GM12878 (cell line): ENCODE measurements at regions not wholly inside any gene's neighbourhood (a gene's known extent, or its start where the extent isn't known, plus 50 kb on each side); places are given as distances from the start of the nearest gene placed in this dataset.

Experiments used
- ATAC-seq: fragments of 200-7000 bp; cut with Tn5 transposase; 3 replicates; pipeline ENCODE4 v1.9.1; 2020; ENCODE audit warnings: mild to moderate bottlenecking, moderate library complexity
- BruUV-seq: library from RNA; stranded (reverse); fragments of 400-500 nt; replicated peaks from 2 replicates; lab custom pipeline; 2021; lab: Mats Ljungman, UMichigan
- CTCF ChIA-PET: fragments of 300-600 bp; sonication (Branson Sonifier 250); formaldehyde crosslinking; extraction: SDS; loops from one replicate; lab custom pipeline; 2021; ENCODE audit warnings: inconsistent platforms; lab: Yijun Ruan, JAX
- POLR2A ChIA-PET: fragments of 350-600 bp; formaldehyde crosslinking; extraction: SDS; loops from one replicate; lab custom pipeline; 2021; ENCODE audit warnings: inconsistent platforms; lab: Charles Lee
- RAD21 ChIA-PET: fragments of 300-600 bp; sonication (Branson Sonifier 250); formaldehyde crosslinking; loops from one replicate; lab custom pipeline; 2023; ENCODE audit warnings: antibody characterized with exemption; ENCODE audit not compliant: unreplicated experiment; lab: Charles Lee
- SMC1A ChIA-PET: fragments of 300-600 bp; sonication (Branson Sonifier 250); formaldehyde crosslinking; loops from one replicate; lab custom pipeline; 2023; ENCODE audit not compliant: unreplicated experiment, uncharacterized antibody; lab: Charles Lee
- DNase-seq: peaks from one replicate; pipeline ENCODE4 v3.0.0-alpha.2; 2011; ENCODE audit warnings: low read depth, low spot score
- FAIRE-seq: peaks from 3 replicates; lab custom pipeline; 2011; peaks lifted over from hg19 to GRCh38; lab: Jason Lieb, UNC
- H2AFZ ChIP-seq: 2 replicates; pipeline ENCODE4 v1.6.0; 2011; ENCODE audit warnings: low read depth, low read length, control low read depth; ENCODE audit not compliant: control insufficient read depth
- H3K27ac ChIP-seq: 2 replicates; pipeline ENCODE4 v1.5.1; 2011; ENCODE audit warnings: control low read depth; ENCODE audit not compliant: control insufficient read depth, insufficient read depth
- H3K27me3 ChIP-seq, 2 experiments: replicated peaks in 1 of 2; 2 replicates each; pipeline versions ENCODE4 v1.6.0 to v1.6.1; 2011; ENCODE audit warnings: low read length in 1 of 2; ENCODE audit not compliant: control insufficient read depth in 2 of 2, insufficient read depth in 2 of 2
- H3K36me3 ChIP-seq, 2 experiments: 2 replicates each; pipeline ENCODE4 v1.5.1; 2011; ENCODE audit warnings: low read length in 1 of 2; ENCODE audit not compliant: control insufficient read depth in 2 of 2, insufficient read depth in 2 of 2
- H3K4me1 ChIP-seq: 2 replicates; pipeline ENCODE4 v1.6.1; 2011; ENCODE audit warnings: mild to moderate bottlenecking, low read length, moderate library complexity, mixed read lengths; ENCODE audit not compliant: control insufficient read depth, insufficient read depth
- H3K4me2 ChIP-seq: 2 replicates; pipeline ENCODE4 v1.6.0; 2011; ENCODE audit warnings: control low read depth; ENCODE audit not compliant: control insufficient read depth, insufficient read depth
- H3K4me3 ChIP-seq: fragments of 200-600 bp; sonication (generic); 2 replicates; pipeline ENCODE4 v1.5.1; 2016
- H3K79me2 ChIP-seq: 2 replicates; pipeline ENCODE4 v1.6.0; 2011; ENCODE audit warnings: low read length; ENCODE audit not compliant: control insufficient read depth, insufficient read depth
- H3K9ac ChIP-seq: 2 replicates; pipeline ENCODE4 v1.8.0; 2011; ENCODE audit warnings: low read length, control low read depth, mixed read lengths; ENCODE audit not compliant: control insufficient read depth, insufficient read depth
- H3K9me3 ChIP-seq: replicated peaks from 3 replicates; pipeline ENCODE4 v1.5.1; 2011; ENCODE audit warnings: mild to moderate bottlenecking, low read length; ENCODE audit not compliant: control insufficient read depth, insufficient read depth
- H4K20me1 ChIP-seq: 2 replicates; pipeline ENCODE4 v1.6.0; 2011; ENCODE audit not compliant: control insufficient read depth, insufficient read depth
- CREB1 ChIP-seq: IDR thresholded peaks from 2 replicates; pipeline ENCODE4 v1.6.1; 2012; ENCODE audit warnings: low read depth, mild to moderate bottlenecking, inconsistent platforms
- GATAD2B ChIP-seq: fragments of 450-650 bp; conservative IDR thresholded peaks from 2 replicates; pipeline ENCODE4 v1.6.1; 2017; ENCODE audit warnings: low read depth, mild to moderate bottlenecking, moderate library complexity
- HDAC6 ChIP-seq: fragments of 200-600 bp; sonication (generic); IDR thresholded peaks from one replicate; pipeline ENCODE4 v1.8.0; 2017; ENCODE audit warnings: antibody characterized with exemption; ENCODE audit not compliant: unreplicated experiment
- IRF3 ChIP-seq: fragments of 450-650 bp; IDR thresholded peaks from 2 replicates; pipeline ENCODE4 v1.6.1; 2014; ENCODE audit warnings: mild to moderate bottlenecking
- MXI1 ChIP-seq: fragments of 150-350 bp; IDR thresholded peaks from 2 replicates; pipeline ENCODE4 v1.6.1; 2011; ENCODE audit warnings: low read depth, mild to moderate bottlenecking, inconsistent platforms, low read length, improper control_type of control experiment
- MYB ChIP-seq: fragments of 150-350 bp; IDR thresholded peaks from 2 replicates; pipeline ENCODE4 v1.6.1; 2014; ENCODE audit warnings: mild to moderate bottlenecking, low read depth, low read length, borderline replicate concordance
- NFIC ChIP-seq: IDR thresholded peaks from 2 replicates; pipeline ENCODE4 v1.6.1; 2012; ENCODE audit warnings: low read depth, mild to moderate bottlenecking, inconsistent platforms, low read length, moderate library complexity
- RELB ChIP-seq: fragments of 450-650 bp; IDR thresholded peaks from 2 replicates; pipeline ENCODE4 v1.6.1; 2017; ENCODE audit warnings: low read depth, mild to moderate bottlenecking, moderate library complexity
- SKIL ChIP-seq: fragments of 450-650 bp; IDR thresholded peaks from 2 replicates; pipeline ENCODE4 v1.6.1; 2017; ENCODE audit warnings: mild to moderate bottlenecking, low read depth, inconsistent platforms; ENCODE audit not compliant: poor library complexity, severe bottlenecking
- SREBF2 ChIP-seq: IDR thresholded peaks from 2 replicates; pipeline ENCODE4 v1.6.1; 2012; ENCODE audit warnings: mild to moderate bottlenecking, low read length
- TAF1 ChIP-seq: IDR thresholded peaks from 2 replicates; pipeline ENCODE4 v1.6.1; 2011; ENCODE audit warnings: mild to moderate bottlenecking, low read depth, low read length, borderline replicate concordance
- TBL1XR1 ChIP-seq: IDR thresholded peaks from 2 replicates; pipeline ENCODE4 v1.6.1; 2012; ENCODE audit warnings: low read depth, low read length, improper control_type of control experiment
- WGBS: methylation state at CpG from one replicate; pipeline ENCODE4 v1.1.6; 2016; ENCODE audit warnings: low lambda C conversion rate; ENCODE audit not compliant: insufficient replicate concordance, insufficient coverage; ENCODE audit errors: missing lambda C conversion rate; 5-methylcytosine and 5-hydroxymethylcytosine counted together
- in situ Hi-C: fragments of 300-500 bp; cut with MboI; formaldehyde crosslinking; loops from 9 replicates; pipeline ENCODE4 v1.14.3; 2018; ENCODE audit warnings: mixed read lengths
- intact Hi-C: fragments of 100-400 bp; cut with micrococcal nuclease; formaldehyde crosslinking; loops from one replicate; pipeline ENCODE4 v1.14.2; 2022; ENCODE audit not compliant: unreplicated experiment

DNA sequence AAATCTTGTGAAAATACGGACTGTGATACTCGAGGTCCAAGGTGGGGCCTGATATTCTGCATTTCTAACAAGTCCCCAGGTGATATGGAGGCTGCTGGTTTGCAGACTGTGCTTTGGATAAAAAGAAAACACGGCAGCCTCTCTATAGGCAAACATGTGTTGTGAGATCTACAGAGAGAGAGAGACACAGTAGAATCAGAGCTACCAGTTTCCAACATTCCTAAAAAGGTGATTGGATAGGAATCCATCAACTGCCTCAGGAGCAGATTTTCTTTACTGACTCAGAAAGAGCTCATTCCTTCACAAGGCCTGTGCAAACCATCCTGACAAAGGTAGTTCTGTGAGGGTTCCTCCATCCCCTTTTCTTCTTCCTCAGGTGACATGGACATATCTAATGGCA lies 651.6 kb upstream of the CAMK1G start:
- ATAC-seq (no peak), FAIRE-seq (no peak), DNase-seq (no peak)
- H3K36me3 ChIP-seq, result no peaks in the 10 kb centered on the region
- no peak overlapping the region for H2AFZ ChIP-seq
- no peak overlapping the region for H3K4me3 ChIP-seq
- H3K9me3 ChIP-seq, result no peaks in the 10 kb centered on the region
- H3K27me3 ChIP-seq, result peaks cover 0 to 3% of the 10 kb centered on the region in 2 experiments; a peak in 1 of 4 replicates
- H3K79me2 ChIP-seq, result no peaks in the 10 kb centered on the region
- no peak overlapping the region for H3K9ac ChIP-seq
- no peak for TF ChIP-seq SREBF2
- TF ChIP-seq IRF3, result no peak
- TF ChIP-seq TBL1XR1, result no peak
- TF ChIP-seq HDAC6, result no peak
- TF ChIP-seq TAF1, result no peak
- TF ChIP-seq CREB1, result no peak
- TF ChIP-seq RELB, result no peak
- no peak for TF ChIP-seq MYB
- TF ChIP-seq NFIC, result no peak
- TF ChIP-seq SKIL, result no peak
- no peak for TF ChIP-seq MXI1
- TF ChIP-seq GATAD2B, result no peak
- in situ Hi-C loops (no loop called here), intact Hi-C loops (loop anchor here (5.0 kb wide), 1 partner anchor 50 kb away; no protein-coding TSS in a partner anchor)
- no peaks in the 10 kb centered on the region for H4K20me1 ChIP-seq
- BruUV-seq, result no TSS peak
- ChIA-PET POLR2A (no interaction called here), CTCF (no interaction called here), SMC1A (no interaction called here), RAD21 (no interaction called here)
- 0% methylated on average over 3 of the region's 3 CpGs for WGBS
- no peaks in the 10 kb centered on the region for H3K4me1 ChIP-seq
- no peak overlapping the region for H3K27ac ChIP-seq
- H3K4me2 ChIP-seq, result no peak overlapping the region
